Large intestine (tissue), 3 donors: ENCODE measurements at regions not wholly inside any gene's neighbourhood (a gene's known extent, or its start where the extent isn't known, plus 50 kb on each side); places are given as distances from the start of the nearest gene placed in this dataset.
A peak's percentile ranks its signal among the peaks of the same experiment; 100 is the strongest.
"Not testable (repeated sequence)": the region's sequence is repeated elsewhere in the genome, so short reads cannot be mapped to it uniquely, and the experiment has no call there.

ENCODE experiments used
- DNase-seq, 2 donors: peaks; one replicate each; pipeline versions ENCODE4 v3.0.0 to v3.0.0-alpha.2; 2013
- H3K27ac ChIP-seq: one replicate; pipeline ENCODE4 v1.5.1; 2013; ENCODE audit warnings: low read length
- H3K27me3 ChIP-seq: 2 replicates; pipeline ENCODE4 v1.6.1; 2013; ENCODE audit warnings: low read length; ENCODE audit not compliant: control insufficient read depth, insufficient read depth
- H3K36me3 ChIP-seq: 2 replicates; pipeline ENCODE4 v1.6.1; 2013; ENCODE audit warnings: low read length; ENCODE audit not compliant: control insufficient read depth, insufficient read depth
- H3K4me1 ChIP-seq: one replicate; pipeline ENCODE4 v1.6.1; 2013; ENCODE audit warnings: low read length; ENCODE audit not compliant: control insufficient read depth, insufficient read depth
- H3K4me3 ChIP-seq: one replicate; pipeline ENCODE4 v1.5.1; 2013; ENCODE audit warnings: low read length
- H3K9me3 ChIP-seq: one replicate; pipeline ENCODE4 v1.6.1; 2013; ENCODE audit warnings: mild to moderate bottlenecking, low read depth, low read length, moderate library complexity; ENCODE audit not compliant: control insufficient read depth
- WGBS: methylation state at CpG from one replicate; pipeline ENCODE4 v1.1.5; 2013; ENCODE audit warnings: low lambda C conversion rate; ENCODE audit not compliant: insufficient coverage; 5-methylcytosine and 5-hydroxymethylcytosine counted together

DNA sequence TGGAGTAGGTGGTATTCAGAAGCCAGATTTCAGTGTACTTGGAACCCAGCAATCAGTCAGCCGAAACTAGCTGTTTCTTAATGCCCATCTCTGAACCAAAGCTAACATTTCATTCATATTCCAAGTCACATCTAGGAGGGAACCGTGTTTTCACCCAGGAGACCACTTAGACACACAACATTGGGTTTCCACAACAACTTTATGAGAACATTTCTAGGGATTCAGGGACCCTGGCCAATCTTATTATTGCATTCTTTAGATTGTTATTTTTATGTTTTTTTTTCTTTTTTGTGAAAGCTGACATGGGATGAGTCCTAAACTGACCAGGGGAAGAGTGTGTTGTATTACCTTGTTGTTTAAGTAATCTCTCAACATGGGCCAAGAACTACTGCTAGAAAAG lies 72.5 kb upstream of the KIAA0040 start:
- no peaks in the 10 kb centered on the region for H3K9me3 ChIP-seq
- H3K27ac ChIP-seq: no peak overlapping the region
- H3K27me3 ChIP-seq: peaks cover 9% of the 10 kb centered on the region
- H3K4me3 ChIP-seq: no peak overlapping the region
- H3K4me1 ChIP-seq: no peaks in the 10 kb centered on the region
- no peaks in the 10 kb centered on the region for H3K36me3 ChIP-seq
- no peak for DNase-seq
- WGBS: no CpG with 5 or more reads among the region's 2 CpGs

DNA sequence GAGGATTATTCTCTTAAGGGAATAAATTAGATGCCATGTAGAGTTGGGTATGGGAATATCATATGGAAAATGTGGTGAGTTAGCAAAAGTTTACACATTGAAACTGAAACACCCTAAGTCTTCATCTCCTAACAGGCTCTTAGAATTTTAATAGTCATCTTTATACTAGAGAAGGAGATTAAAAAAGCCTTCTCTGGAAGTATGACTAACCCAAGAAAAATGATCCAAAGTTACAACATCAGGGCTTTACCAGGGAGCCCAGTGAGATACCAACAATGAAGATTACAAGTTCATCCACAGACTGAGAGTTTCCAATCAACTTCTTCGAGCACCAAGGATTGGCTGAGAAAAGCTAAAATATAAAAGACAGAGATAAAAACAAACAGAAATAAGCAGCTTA lies 70.0 kb upstream of the KIAA0040 start:
- Histone ChIP-seq H3K4me3 (no peak overlapping the region), H3K36me3 (no peaks in the 10 kb centered on the region), H3K27me3 (peaks cover under 1% of the 10 kb centered on the region), H3K27ac (no peak overlapping the region), H3K4me1 (no peaks in the 10 kb centered on the region), H3K9me3 (no peaks in the 10 kb centered on the region)
- DNase-seq: no peak
- 88% methylated on average over 1 of the region's 1 CpG for WGBS

DNA sequence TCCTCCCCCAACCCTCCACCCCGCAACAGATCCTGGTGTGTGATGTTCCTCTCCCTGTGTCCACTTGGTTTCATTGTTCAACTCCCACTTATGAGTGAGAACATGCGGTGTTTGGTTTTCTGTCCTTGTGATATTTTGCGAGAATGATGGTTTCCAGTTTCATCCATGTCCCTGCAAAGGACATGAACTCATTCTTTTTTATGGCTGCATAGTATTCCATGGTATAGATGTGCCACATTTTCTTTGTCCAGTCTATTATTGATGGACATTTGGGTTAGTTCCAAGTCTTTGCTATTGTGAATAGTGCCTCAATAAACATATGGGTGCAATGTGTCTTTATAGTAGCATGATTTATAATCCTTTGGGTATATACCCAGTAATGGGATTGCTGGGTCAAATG lies 63.7 kb upstream of the KIAA0040 start:
- H3K36me3 ChIP-seq, H3K27me3 ChIP-seq, H3K27ac ChIP-seq, DNase-seq, H3K9me3 ChIP-seq, H3K4me1 ChIP-seq, H3K4me3 ChIP-seq: not testable (repeated sequence)
- no CpG with 5 or more reads among the region's 3 CpGs for WGBS

DNA sequence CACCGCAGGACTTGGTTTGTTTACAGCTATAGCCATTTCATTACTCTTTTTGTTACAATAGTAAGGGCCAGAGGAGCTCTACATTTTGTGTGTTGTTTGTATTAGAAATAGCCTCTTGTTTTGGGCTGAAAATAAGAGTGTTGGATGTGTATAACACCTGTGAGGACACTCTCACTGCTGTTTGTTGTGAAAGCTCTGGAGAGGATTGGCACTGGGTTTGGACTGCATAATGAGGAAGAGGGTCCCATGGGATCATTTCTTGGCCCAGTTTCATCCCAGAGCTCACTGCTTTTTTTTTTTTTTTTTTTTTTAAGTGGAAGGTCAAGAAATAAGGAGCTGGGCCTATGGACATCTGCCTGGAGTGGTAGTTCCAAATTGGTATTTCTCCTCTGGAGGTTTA lies 61.6 kb upstream of the KIAA0040 start:
- H3K27me3 ChIP-seq: no peaks in the 10 kb centered on the region
- H3K4me1 ChIP-seq: no peaks in the 10 kb centered on the region
- H3K4me3 ChIP-seq: no peak overlapping the region
- DNase-seq: no peak
- H3K9me3 ChIP-seq: no peaks in the 10 kb centered on the region
- no peaks in the 10 kb centered on the region for H3K36me3 ChIP-seq
- no peak overlapping the region for H3K27ac ChIP-seq
- WGBS: no CpG with 5 or more reads among the region's 1 CpG

DNA sequence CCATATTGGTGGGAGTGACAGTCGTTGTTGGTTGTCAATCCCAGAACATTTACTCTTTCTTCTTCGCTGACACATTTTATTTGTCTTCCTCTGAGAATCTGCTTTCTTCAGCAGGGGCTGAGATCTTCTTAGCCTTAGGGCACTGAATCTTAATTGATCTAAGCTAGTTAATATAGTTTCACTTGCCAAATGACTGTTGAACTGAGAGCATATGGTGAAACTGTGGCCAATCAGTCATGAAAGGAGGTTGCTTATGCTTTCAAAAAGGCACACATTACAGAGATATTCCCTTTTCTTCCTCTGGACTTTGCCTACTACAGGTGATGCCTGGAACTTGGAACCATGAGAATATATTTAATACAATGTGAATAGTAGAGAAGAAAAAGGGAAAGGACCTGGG lies 60.0 kb upstream of the KIAA0040 start:
- Histone ChIP-seq H3K9me3 (no peaks in the 10 kb centered on the region), H3K27ac (no peak overlapping the region), H3K36me3 (no peaks in the 10 kb centered on the region), H3K27me3 (no peaks in the 10 kb centered on the region), H3K4me3 (no peak overlapping the region), H3K4me1 (no peaks in the 10 kb centered on the region)
- WGBS: no CpG with 5 or more reads among the region's 2 CpGs
- DNase-seq: peak in 1 of 2 donors; percentile 20

DNA sequence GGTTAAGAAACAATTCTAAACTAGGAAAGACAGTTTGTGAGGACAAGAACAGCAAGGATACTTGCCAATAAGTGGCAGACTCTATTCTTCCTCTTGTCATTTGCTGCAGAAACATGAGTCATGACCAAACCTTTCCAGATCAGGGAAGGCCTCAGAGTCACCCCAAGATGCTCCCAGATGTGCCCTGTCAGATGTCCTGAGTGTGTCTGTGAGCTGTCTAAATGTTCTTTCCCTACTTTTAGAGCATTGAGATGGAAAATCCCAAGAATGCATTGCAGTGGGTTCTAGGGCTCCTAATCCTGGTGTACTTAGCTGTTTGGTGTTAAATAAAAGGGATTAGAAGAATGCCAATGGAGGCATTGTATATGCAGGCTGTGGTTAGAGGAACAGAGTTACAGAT lies 57.5 kb upstream of the KIAA0040 start:
- H3K27me3 ChIP-seq: no peaks in the 10 kb centered on the region
- no peaks in the 10 kb centered on the region for H3K9me3 ChIP-seq
- H3K27ac ChIP-seq: no peak overlapping the region
- H3K36me3 ChIP-seq: no peaks in the 10 kb centered on the region
- H3K4me3 ChIP-seq: no peak overlapping the region
- DNase-seq: no peak
- no peaks in the 10 kb centered on the region for H3K4me1 ChIP-seq

DNA sequence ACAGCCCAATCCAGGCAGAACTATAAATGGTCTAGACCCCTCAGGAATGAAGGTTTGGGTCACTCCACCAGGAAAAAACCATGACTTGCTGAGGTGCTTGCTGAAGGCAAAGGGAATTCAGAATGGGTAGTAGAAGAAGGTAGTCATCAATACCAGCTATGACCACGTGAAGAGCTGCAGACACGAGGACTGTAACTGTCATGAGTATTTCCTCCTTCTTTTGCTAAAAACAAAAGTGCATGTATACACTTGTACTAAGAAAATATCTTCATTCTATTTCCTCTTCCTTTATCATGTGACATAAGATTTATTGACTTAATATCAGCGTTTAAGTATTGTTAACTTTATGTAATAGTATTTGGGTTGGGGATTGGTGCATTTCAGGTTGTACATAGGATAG lies 55.5 kb upstream of the KIAA0040 start:
- H3K9me3 ChIP-seq, H3K4me3 ChIP-seq, H3K36me3 ChIP-seq, H3K27ac ChIP-seq, DNase-seq, H3K27me3 ChIP-seq, H3K4me1 ChIP-seq: not testable (repeated sequence)
- no CpG with 5 or more reads among the region's 3 CpGs for WGBS

DNA sequence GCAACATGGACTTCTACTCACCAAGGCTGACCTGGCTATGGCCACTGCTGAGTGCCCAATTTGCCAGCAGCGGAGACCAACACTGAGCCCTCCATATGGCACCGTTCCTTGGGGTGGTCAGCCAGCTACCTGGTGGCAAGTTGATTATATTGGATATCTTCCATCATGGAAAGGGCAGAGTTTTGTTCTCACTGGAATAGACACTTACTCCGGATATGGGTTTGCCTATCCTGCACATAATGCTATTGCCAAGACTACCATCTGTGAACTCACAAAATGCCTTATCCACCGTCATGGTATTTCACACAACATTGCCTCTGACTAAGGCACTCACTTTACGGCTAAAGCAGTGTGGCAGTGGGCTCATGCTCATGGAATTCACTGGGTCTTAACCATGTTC lies 54.5 kb upstream of the KIAA0040 start:
- H3K27me3 ChIP-seq, H3K27ac ChIP-seq, H3K36me3 ChIP-seq, H3K4me1 ChIP-seq, H3K9me3 ChIP-seq, H3K4me3 ChIP-seq, DNase-seq: not testable (repeated sequence)
- no CpG with 5 or more reads among the region's 5 CpGs for WGBS

DNA sequence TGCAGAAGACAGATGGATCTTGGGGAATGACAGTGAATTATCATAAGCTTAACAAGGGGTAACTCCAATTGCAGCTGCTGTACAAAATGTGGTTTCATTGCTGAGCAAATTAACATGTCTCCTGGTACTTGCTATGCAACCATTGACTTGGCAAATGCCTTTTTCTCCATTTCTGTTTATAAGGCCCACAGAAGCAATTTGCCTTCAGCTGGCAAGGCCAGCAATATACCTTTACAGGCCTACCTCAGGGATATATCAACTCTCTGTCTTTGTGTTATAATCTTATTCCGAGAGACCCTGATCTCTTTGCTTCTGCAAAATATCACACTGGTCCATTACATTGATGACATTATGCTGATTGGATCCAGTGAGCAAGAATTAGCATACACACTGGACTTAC lies 52.7 kb upstream of the KIAA0040 start:
- H3K27ac ChIP-seq: no peak overlapping the region
- H3K36me3 ChIP-seq: no peaks in the 10 kb centered on the region
- no peaks in the 10 kb centered on the region for H3K27me3 ChIP-seq
- no peaks in the 10 kb centered on the region for H3K4me1 ChIP-seq
- DNase-seq: no peak
- peaks cover 3% of the 10 kb centered on the region for H3K9me3 ChIP-seq
- WGBS: no CpG with 5 or more reads among the region's 1 CpG
- no peak overlapping the region for H3K4me3 ChIP-seq

DNA sequence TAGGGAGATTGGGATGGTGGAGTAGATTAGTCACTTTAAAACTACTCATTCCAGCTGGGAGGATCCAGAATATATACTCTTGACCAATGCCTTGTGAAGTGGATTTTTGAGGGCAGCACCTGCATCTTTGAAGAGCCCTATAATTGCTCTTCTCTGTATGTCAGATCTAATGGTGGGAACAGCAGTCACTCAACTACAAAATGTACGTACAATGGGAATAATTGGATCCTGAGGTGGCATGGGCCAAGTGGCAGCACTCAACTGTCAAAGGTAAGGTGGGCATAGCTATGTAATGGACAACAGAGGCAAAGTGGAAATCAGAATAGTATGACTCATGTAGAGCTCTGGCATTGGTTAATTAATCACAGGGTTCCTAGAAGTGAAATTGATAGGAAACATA lies 51.6 kb upstream of the KIAA0040 start:
- Histone ChIP-seq H3K4me1 (no peaks in the 10 kb centered on the region), H3K27me3 (no peaks in the 10 kb centered on the region), H3K27ac (no peak overlapping the region), H3K4me3 (no peak overlapping the region), H3K36me3 (no peaks in the 10 kb centered on the region), H3K9me3 (peaks cover 3% of the 10 kb centered on the region)
- WGBS: no CpG with 5 or more reads among the region's 1 CpG
- DNase-seq: no peak
